ENCODE measurements at regions not wholly inside any gene's neighbourhood (a gene's known extent, or its start where the extent isn't known, plus 50 kb on each side); places are given as distances from the start of the nearest gene placed in this dataset.

- TF ChIP-seq, protein P1, sequence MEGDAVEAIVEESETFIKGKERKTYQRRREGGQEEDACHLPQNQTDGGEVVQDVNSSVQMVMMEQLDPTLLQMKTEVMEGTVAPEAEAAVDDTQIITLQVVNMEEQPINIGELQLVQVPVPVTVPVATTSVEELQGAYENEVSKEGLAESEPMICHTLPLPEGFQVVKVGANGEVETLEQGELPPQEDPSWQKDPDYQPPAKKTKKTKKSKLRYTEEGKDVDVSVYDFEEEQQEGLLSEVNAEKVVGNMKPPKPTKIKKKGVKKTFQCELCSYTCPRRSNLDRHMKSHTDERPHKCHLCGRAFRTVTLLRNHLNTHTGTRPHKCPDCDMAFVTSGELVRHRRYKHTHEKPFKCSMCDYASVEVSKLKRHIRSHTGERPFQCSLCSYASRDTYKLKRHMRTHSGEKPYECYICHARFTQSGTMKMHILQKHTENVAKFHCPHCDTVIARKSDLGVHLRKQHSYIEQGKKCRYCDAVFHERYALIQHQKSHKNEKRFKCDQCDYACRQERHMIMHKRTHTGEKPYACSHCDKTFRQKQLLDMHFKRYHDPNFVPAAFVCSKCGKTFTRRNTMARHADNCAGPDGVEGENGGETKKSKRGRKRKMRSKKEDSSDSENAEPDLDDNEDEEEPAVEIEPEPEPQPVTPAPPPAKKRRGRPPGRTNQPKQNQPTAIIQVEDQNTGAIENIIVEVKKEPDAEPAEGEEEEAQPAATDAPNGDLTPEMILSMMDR (IDR thresholded peaks at IDR 0.05): no peak
- no peak for TF ChIP-seq POLR2A (IDR thresholded peaks at IDR 0.05)
Measured at GRCh38 chr1:209116705-209117104, 466.8 kb upstream of the CAMK1G start.

Measured in lower leg skin (tissue), 3 donors.